ENCODE measurements at regions not wholly inside any gene's neighbourhood (a gene's known extent, or its start where the extent isn't known, plus 50 kb on each side); places are given as distances from the start of the nearest gene placed in this dataset.

DNA sequence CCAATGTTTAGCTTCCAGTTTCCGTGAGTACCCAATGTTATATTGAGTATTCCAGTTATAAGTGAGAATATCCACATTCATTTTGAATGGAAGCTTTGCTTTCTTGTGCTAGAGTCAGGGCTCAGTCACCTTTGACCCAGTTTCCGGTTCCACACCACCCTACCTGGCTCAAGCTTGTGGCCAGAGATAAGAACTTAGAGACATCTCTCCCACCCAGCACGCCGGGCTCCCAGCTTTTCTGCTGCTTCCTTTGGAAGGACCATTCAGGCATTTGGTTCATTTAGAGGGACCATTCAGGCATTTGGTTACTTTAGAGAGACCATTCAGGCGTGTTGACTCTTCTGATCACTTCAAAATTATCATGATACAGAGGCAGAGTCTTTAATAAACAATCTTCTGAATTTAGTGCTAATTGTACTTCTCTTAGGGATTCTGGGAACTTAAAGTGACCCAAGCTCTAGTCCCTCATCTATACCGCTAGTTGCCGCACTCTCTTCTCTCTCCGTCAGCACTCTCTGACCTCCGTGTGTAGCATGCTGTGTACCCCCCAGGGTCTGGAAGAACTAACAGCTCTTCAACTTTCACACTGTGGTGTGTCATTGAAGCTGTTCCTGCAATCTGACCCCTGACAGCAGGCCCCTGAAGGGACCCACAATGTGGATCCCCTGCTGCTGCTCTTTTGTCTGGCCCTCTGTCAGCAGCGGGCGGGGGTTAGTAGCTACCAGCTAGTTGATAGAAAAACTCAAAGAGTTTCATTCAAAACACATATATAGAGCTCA lies 943.1 kb downstream of the ARAP2 start:
- peak in 1 of 6 donors; percentile 9 for DNase-seq (ENCODE audit: low read depth in 4 of 6, low spot score in 6 of 6)
- H3K4me3 ChIP-seq (ENCODE audit: low read depth, low read length): no peak overlapping the region
- H3K9me3 ChIP-seq (ENCODE audit: control insufficient read depth, insufficient read depth, low read length): no peaks in the 10 kb centered on the region
- H3K27ac ChIP-seq (ENCODE audit: low read depth, low read length): no peak overlapping the region
- WGBS (ENCODE audit: insufficient coverage): 50% methylated on average over 7 of the region's 11 CpGs
- no peaks in the 10 kb centered on the region for H3K4me1 ChIP-seq (ENCODE audit: control insufficient read depth, insufficient read depth, low read length)
- H3K36me3 ChIP-seq (ENCODE audit: control insufficient read depth, insufficient read depth, low read length): no peaks in the 10 kb centered on the region
- H3K27me3 ChIP-seq (ENCODE audit: control insufficient read depth, insufficient read depth, low read length): no peaks in the 10 kb centered on the region

DNA sequence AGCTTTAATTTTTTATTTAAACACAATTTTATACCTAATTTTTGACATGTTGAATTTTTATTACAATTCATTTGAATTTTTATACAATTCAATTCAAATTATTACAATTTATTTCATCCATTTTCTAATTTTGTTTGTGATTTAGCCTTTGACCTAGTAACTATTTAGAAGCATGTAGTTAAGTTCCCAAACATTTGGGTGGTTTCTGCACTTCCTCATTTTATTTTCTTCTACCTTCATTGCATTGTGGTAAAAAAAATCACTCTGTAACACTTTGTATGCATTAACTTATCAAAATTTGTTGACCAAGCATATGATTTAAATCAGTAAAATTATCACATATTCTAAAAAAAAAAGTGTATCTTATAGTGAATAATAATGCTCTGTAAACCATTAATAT lies 928.9 kb downstream of the ARAP2 start:
- H3K9me3 ChIP-seq (ENCODE audit: control insufficient read depth, insufficient read depth, low read length): peaks cover 2% of the 10 kb centered on the region
- no peaks in the 10 kb centered on the region for H3K27me3 ChIP-seq (ENCODE audit: control insufficient read depth, insufficient read depth, low read length)
- no peak overlapping the region for H3K4me3 ChIP-seq (ENCODE audit: low read depth, low read length)
- H3K27ac ChIP-seq (ENCODE audit: low read depth, low read length): no peak overlapping the region
- DNase-seq (ENCODE audit: low read depth in 4 of 6, low spot score in 6 of 6): no peak
- H3K4me1 ChIP-seq (ENCODE audit: control insufficient read depth, insufficient read depth, low read length): no peaks in the 10 kb centered on the region
- no peaks in the 10 kb centered on the region for H3K36me3 ChIP-seq (ENCODE audit: control insufficient read depth, insufficient read depth, low read length)

DNA sequence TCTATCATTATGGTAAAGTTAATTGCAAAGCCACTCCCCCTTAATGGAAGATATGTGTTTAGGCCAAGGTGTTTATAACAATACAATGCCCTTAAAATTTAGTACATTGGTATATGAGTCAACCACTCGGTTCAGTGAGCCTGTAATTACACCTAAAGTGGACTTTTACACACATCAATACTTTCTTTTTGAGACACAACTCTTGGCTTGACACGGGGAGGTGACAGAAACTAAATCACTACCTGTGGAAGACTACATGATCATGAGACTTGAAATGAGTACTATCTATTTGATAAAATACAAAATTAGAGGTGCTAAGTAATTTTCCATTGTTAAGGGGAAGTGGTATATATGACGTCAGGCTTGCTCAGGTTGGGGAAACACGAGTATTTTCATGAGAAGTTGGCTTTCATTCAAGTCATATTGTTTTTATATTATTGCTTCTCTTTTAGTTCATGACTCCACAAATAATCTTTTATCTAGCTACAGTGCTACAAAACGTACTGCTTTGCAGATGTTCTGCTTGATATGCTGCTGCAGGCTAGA lies 918.3 kb downstream of the ARAP2 start:
- Histone ChIP-seq H3K9me3 (ENCODE audit: control insufficient read depth, insufficient read depth, low read length) (no peaks in the 10 kb centered on the region), H3K27ac (ENCODE audit: low read depth, low read length) (no peak overlapping the region), H3K4me3 (ENCODE audit: low read depth, low read length) (no peak overlapping the region)

DNA sequence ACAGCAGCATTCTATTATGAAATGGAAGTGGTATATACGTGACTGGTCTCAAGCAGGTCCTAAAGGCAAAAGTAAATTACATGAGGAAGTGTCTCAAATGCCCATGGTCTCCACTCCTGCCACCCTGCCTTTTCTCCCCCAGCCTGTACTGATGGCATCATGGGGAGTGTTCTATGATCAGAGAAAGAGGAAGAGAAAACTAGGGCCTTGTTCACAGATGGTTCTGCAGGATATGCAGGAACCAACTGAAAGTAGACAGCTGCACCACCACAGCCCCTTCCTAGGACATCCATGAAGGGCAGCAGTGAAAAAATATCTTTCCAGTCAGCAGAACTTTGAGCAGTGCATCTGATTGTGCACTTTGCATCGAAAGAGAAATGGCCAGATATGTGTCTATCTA lies 901.5 kb downstream of the ARAP2 start:
- Histone ChIP-seq H3K4me1 (ENCODE audit: control insufficient read depth, insufficient read depth, low read length) (no peaks in the 10 kb centered on the region), H3K9me3 (ENCODE audit: control insufficient read depth, insufficient read depth, low read length) (no peaks in the 10 kb centered on the region), H3K27ac (ENCODE audit: low read depth, low read length) (no peak overlapping the region), H3K27me3 (ENCODE audit: control insufficient read depth, insufficient read depth, low read length) (no peaks in the 10 kb centered on the region), H3K36me3 (ENCODE audit: control insufficient read depth, insufficient read depth, low read length) (no peaks in the 10 kb centered on the region), H3K4me3 (ENCODE audit: low read depth, low read length) (no peak overlapping the region)
- no peak for DNase-seq (ENCODE audit: low read depth in 4 of 6, low spot score in 6 of 6)
- WGBS (ENCODE audit: insufficient coverage): 80% methylated on average over 1 of the region's 2 CpGs

More for the DNA sequence above, 918.3 kb downstream of the ARAP2 start:
- DNase-seq (ENCODE audit: low read depth in 4 of 6, low spot score in 6 of 6): no peak
- Histone ChIP-seq H3K36me3 (ENCODE audit: control insufficient read depth, insufficient read depth, low read length) (no peaks in the 10 kb centered on the region), H3K27me3 (ENCODE audit: control insufficient read depth, insufficient read depth, low read length) (no peaks in the 10 kb centered on the region), H3K4me1 (ENCODE audit: control insufficient read depth, insufficient read depth, low read length) (no peaks in the 10 kb centered on the region)
- no CpG with 5 or more reads among the region's 5 CpGs for WGBS (ENCODE audit: insufficient coverage)

DNA sequence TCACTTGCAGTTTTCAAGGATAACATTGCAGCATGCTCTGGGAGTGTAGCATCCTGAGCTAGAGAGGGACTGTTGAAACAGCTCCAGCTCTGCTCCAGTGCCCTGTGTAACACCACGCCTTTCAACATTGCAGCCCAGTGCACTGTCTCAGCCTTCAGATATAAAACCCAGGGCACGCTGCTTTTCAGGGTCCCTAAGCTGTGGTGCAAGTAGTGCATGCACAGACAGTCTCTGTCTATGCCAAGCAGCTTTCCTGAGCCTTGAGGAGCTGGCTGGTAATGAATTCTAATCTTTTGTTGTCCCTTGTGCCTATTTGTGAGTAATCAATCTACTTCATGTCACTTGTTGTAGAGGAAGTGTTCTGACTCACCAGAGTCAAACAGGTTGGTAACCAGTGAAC lies 897.0 kb downstream of the ARAP2 start:
- 40% methylated on average over 1 of the region's 2 CpGs for WGBS (ENCODE audit: insufficient coverage)
- Histone ChIP-seq H3K4me1 (ENCODE audit: control insufficient read depth, insufficient read depth, low read length) (no peaks in the 10 kb centered on the region), H3K27me3 (ENCODE audit: control insufficient read depth, insufficient read depth, low read length) (no peaks in the 10 kb centered on the region), H3K4me3 (ENCODE audit: low read depth, low read length) (no peak overlapping the region), H3K27ac (ENCODE audit: low read depth, low read length) (no peak overlapping the region), H3K36me3 (ENCODE audit: control insufficient read depth, insufficient read depth, low read length) (no peaks in the 10 kb centered on the region), H3K9me3 (ENCODE audit: control insufficient read depth, insufficient read depth, low read length) (peaks cover 4% of the 10 kb centered on the region)
- DNase-seq (ENCODE audit: low read depth in 4 of 6, low spot score in 6 of 6): peak in 2 of 6 donors; percentile 2 to 6

DNA sequence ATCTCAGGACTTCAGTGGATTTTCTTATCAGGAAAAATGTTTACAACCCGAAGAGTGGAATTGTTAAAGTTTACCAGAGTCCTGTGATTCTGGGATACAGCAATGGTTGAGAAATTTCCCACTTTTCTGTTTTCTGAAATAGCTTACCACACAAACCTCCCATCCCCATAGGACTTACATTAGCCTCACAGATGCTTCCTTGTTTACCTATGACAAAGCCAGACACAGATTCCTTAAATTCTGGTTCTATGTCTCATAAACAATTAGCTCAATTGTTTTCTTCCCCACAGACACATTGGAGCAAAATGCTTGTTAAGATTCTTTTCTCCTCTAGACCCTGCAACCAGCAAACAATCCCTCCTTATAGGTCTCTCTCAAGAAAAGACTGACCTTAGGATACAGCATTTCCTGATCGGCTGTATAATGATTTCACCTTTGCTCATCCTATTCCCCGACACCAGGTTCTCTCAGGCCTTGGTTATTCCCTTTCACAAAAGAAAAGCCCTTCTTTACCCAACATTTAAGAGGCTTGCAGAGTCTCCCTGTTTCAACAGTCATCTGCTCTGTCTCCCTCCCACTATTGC lies 886.2 kb downstream of the ARAP2 start:
- peak in 1 of 6 donors; percentile 8 for DNase-seq (ENCODE audit: low read depth in 4 of 6, low spot score in 6 of 6)
- Histone ChIP-seq H3K27ac (ENCODE audit: low read depth, low read length) (no peak overlapping the region), H3K36me3 (ENCODE audit: control insufficient read depth, insufficient read depth, low read length) (no peaks in the 10 kb centered on the region), H3K27me3 (ENCODE audit: control insufficient read depth, insufficient read depth, low read length) (no peaks in the 10 kb centered on the region), H3K4me1 (ENCODE audit: control insufficient read depth, insufficient read depth, low read length) (no peaks in the 10 kb centered on the region), H3K4me3 (ENCODE audit: low read depth, low read length) (no peak overlapping the region), H3K9me3 (ENCODE audit: control insufficient read depth, insufficient read depth, low read length) (peaks cover 1% of the 10 kb centered on the region)
- WGBS (ENCODE audit: insufficient coverage): 88% methylated on average over 3 of the region's 3 CpGs

DNA sequence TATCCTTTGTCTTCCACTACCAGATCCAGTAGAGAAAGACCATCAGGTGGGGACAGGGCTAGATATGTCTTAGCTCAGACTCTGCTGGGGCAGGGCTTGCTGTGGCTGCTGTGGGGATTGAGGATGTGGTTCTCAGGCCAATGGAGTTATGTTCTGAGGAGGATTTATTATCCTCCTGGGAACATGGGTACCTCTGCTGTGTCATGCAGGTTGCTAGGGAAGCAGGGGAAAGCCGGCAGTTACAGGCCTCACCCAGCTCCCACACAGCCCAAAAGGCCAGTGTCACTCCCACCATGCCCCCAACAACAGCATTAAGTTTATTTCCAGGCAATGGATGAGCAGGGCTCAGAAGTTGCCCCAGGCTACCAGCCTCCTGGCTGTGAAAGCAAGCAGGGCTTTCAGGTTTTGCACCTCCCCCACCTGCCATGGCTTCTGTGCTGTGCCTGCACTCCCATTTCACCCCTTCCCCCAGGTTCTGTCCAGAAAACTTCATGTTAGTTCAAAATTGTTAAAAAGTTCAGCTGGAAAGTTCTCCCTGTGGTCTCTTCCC lies 879.9 kb downstream of the ARAP2 start:
- no peaks in the 10 kb centered on the region for H3K36me3 ChIP-seq (ENCODE audit: control insufficient read depth, insufficient read depth, low read length)
- no peak overlapping the region for H3K27ac ChIP-seq (ENCODE audit: low read depth, low read length)
- H3K4me3 ChIP-seq (ENCODE audit: low read depth, low read length): no peak overlapping the region
- no peak for DNase-seq (ENCODE audit: low read depth in 4 of 6, low spot score in 6 of 6)
- peaks cover 1% of the 10 kb centered on the region for H3K9me3 ChIP-seq (ENCODE audit: control insufficient read depth, insufficient read depth, low read length)
- no peaks in the 10 kb centered on the region for H3K27me3 ChIP-seq (ENCODE audit: control insufficient read depth, insufficient read depth, low read length)
- 83% methylated on average over 1 of the region's 1 CpG for WGBS (ENCODE audit: insufficient coverage)
- no peaks in the 10 kb centered on the region for H3K4me1 ChIP-seq (ENCODE audit: control insufficient read depth, insufficient read depth, low read length)

DNA sequence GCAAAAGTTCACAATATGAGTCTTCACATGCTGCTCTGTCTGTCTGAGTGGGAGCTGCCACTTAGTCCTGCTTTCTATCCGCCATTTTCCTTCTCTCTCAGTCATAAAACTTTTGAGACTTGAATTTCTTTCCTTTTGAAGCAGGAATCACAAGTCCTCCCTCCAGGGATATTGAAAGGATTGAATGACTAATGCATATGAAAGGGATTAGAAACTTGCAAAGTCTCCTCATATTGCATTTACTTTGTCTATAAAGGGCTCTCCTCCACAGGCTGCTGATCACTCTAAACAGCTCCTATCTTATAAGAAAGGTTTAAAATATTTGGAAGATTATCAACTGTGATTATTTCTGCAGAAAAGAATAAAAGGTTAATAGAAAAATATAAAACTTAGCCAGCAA lies 879.1 kb downstream of the ARAP2 start:
- no CpG with 5 or more reads among the region's 1 CpG for WGBS (ENCODE audit: insufficient coverage)
- Histone ChIP-seq H3K4me3 (ENCODE audit: low read depth, low read length) (no peak overlapping the region), H3K36me3 (ENCODE audit: control insufficient read depth, insufficient read depth, low read length) (no peaks in the 10 kb centered on the region), H3K27me3 (ENCODE audit: control insufficient read depth, insufficient read depth, low read length) (no peaks in the 10 kb centered on the region), H3K27ac (ENCODE audit: low read depth, low read length) (no peak overlapping the region), H3K9me3 (ENCODE audit: control insufficient read depth, insufficient read depth, low read length) (peaks cover 1% of the 10 kb centered on the region), H3K4me1 (ENCODE audit: control insufficient read depth, insufficient read depth, low read length) (no peaks in the 10 kb centered on the region)
- DNase-seq (ENCODE audit: low read depth in 4 of 6, low spot score in 6 of 6): no peak

DNA sequence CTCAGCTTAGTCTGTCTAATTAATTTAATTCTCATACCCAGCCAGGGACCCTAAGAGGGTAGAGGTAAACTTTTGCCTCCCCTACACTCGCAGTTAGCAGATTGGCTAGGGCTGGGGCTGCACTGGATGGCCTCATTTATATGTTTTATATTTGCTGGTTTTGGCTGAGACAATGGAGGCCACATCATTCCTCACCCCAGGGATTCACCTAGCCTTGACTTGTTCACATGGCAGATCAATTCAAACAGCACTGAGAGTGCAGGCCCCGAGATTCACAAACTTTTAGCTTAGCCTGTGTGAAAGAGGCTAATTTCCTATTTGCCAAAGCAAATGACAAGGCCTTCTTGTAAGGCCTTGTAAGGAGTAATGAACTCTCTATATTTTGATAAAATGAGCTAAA lies 844.4 kb downstream of the ARAP2 start:
- H3K4me3 ChIP-seq (ENCODE audit: low read depth, low read length): no peak overlapping the region
- H3K36me3 ChIP-seq (ENCODE audit: control insufficient read depth, insufficient read depth, low read length): no peaks in the 10 kb centered on the region
- H3K9me3 ChIP-seq (ENCODE audit: control insufficient read depth, insufficient read depth, low read length): no peaks in the 10 kb centered on the region
- no peak for DNase-seq (ENCODE audit: low read depth in 4 of 6, low spot score in 6 of 6)
- H3K27ac ChIP-seq (ENCODE audit: low read depth, low read length): no peak overlapping the region
- no CpG with 5 or more reads among the region's 2 CpGs for WGBS (ENCODE audit: insufficient coverage)
- no peaks in the 10 kb centered on the region for H3K27me3 ChIP-seq (ENCODE audit: control insufficient read depth, insufficient read depth, low read length)
- no peaks in the 10 kb centered on the region for H3K4me1 ChIP-seq (ENCODE audit: control insufficient read depth, insufficient read depth, low read length)

DNA sequence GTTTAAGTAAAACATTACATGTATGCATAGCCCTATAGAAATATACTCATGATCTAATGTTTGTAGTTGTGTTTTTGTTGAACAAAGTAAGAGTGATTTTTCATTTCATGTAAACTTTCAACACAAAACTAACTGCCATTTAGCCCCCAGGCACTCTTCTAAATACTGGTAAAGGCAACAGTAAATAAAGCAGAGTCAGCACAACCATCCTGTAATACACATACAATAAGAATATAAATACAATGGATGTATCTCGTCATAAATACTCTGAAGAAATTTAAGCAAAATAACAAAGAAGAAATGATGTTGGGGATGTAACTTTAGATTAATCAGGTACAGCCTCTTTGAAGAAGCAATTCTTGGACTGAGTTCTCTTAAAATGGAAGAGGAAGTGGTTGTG lies 821.2 kb downstream of the ARAP2 start:
- H3K36me3 ChIP-seq (ENCODE audit: control insufficient read depth, insufficient read depth, low read length): no peaks in the 10 kb centered on the region
- no peak overlapping the region for H3K4me3 ChIP-seq (ENCODE audit: low read depth, low read length)
- WGBS (ENCODE audit: insufficient coverage): no CpG with 5 or more reads among the region's 1 CpG
- no peaks in the 10 kb centered on the region for H3K4me1 ChIP-seq (ENCODE audit: control insufficient read depth, insufficient read depth, low read length)
- no peaks in the 10 kb centered on the region for H3K9me3 ChIP-seq (ENCODE audit: control insufficient read depth, insufficient read depth, low read length)
- DNase-seq (ENCODE audit: low read depth in 4 of 6, low spot score in 6 of 6): no peak
- H3K27me3 ChIP-seq (ENCODE audit: control insufficient read depth, insufficient read depth, low read length): no peaks in the 10 kb centered on the region
- no peak overlapping the region for H3K27ac ChIP-seq (ENCODE audit: low read depth, low read length)
